ENCODE measurements at regions not wholly inside any gene's neighbourhood (a gene's known extent, or its start where the extent isn't known, plus 50 kb on each side); places are given as distances from the start of the nearest gene placed in this dataset.

DNA sequence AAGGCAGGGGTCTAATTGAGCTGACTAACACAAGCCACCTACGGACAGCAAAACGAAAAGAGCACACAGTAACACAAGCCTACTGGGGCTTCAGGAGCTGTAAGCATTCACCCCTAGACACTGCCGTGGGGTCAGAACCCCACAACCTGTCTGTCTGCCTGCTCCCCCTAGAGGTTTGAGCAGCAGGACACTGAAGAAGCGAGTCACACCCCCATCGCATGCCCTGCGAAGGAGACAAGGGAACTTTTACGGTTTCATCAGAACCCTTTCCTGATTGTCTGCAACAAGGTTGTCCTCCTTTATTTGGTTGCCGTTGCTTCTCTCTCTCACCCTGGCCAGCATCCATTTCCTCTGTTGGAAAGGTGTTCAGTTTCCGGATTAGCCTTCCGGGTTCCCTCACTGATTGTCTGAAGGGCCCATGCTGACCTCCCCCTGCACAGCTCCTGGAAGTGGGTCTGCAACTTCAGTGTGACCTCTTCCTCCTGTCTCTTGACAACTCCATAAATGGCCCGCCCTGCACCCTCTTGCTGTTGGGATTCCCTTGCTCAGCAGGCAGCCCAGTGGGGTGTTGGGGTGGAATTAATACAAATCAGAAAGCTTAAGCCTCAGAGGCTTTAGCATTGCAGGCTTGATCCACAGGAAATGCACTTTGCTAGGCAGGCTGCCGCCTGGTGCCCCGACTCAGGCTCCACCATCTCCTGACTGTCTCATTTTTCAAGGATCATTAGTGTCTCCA is 258.9 kb upstream of the TLE4 start:
- TF ChIP-seq, protein P1, sequence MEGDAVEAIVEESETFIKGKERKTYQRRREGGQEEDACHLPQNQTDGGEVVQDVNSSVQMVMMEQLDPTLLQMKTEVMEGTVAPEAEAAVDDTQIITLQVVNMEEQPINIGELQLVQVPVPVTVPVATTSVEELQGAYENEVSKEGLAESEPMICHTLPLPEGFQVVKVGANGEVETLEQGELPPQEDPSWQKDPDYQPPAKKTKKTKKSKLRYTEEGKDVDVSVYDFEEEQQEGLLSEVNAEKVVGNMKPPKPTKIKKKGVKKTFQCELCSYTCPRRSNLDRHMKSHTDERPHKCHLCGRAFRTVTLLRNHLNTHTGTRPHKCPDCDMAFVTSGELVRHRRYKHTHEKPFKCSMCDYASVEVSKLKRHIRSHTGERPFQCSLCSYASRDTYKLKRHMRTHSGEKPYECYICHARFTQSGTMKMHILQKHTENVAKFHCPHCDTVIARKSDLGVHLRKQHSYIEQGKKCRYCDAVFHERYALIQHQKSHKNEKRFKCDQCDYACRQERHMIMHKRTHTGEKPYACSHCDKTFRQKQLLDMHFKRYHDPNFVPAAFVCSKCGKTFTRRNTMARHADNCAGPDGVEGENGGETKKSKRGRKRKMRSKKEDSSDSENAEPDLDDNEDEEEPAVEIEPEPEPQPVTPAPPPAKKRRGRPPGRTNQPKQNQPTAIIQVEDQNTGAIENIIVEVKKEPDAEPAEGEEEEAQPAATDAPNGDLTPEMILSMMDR (IDR thresholded peaks at IDR 0.05; ENCODE audit: low read length), result no peak
- no peak for TF ChIP-seq EZH2 (optimal IDR thresholded peaks at IDR 0.05; ENCODE audit: low read depth, low read length)
- TF ChIP-seq EZH2phosphoT487 (IDR thresholded peaks at IDR 0.05; ENCODE audit: low read length), result no peak
